Smooth muscle cell (in vitro differentiated cells): ENCODE measurements at regions not wholly inside any gene's neighbourhood (a gene's known extent, or its start where the extent isn't known, plus 50 kb on each side); places are given as distances from the start of the nearest gene placed in this dataset.

Experiments used
- DNase-seq: peaks from one replicate; lab custom pipeline; 2025; ENCODE audit not compliant: unreplicated experiment; lab: John Stamatoyannopoulos, UW
- H2AFZ ChIP-seq: fragments of 200-600 bp; sonication (generic); 2 replicates; pipeline ENCODE4 v1.6.0; 2016; ENCODE audit warnings: antibody characterized with exemption, low read depth, mild to moderate bottlenecking
- H3F3A ChIP-seq: fragments of 200-600 bp; sonication (generic); 2 replicates; pipeline ENCODE4 v1.6.0; 2017; ENCODE audit warnings: antibody characterized with exemption, low read depth
- H3K27ac ChIP-seq: fragments of 200-600 bp; sonication (generic); 2 replicates; pipeline ENCODE4 v1.5.1; 2016; ENCODE audit warnings: low read depth, mild to moderate bottlenecking
- H3K27me3 ChIP-seq: fragments of 200-600 bp; sonication (generic); 2 replicates; pipeline ENCODE4 v1.6.1; 2016; ENCODE audit warnings: low read depth, mild to moderate bottlenecking
- H3K36me3 ChIP-seq: fragments of 200-600 bp; sonication (generic); 2 replicates; pipeline ENCODE4 v1.5.1; 2016; ENCODE audit warnings: low read depth
- H3K4me1 ChIP-seq: fragments of 200-600 bp; sonication (generic); 2 replicates; pipeline ENCODE4 v1.5.1; 2016; ENCODE audit warnings: low read depth
- H3K4me2 ChIP-seq: fragments of 200-600 bp; sonication (generic); 2 replicates; pipeline ENCODE4 v1.6.0; 2016; ENCODE audit warnings: mild to moderate bottlenecking
- H3K4me3 ChIP-seq: fragments of 200-600 bp; sonication (generic); 2 replicates; pipeline ENCODE4 v1.5.1; 2016; ENCODE audit warnings: mild to moderate bottlenecking
- H3K79me2 ChIP-seq: fragments of 200-600 bp; sonication (generic); 2 replicates; pipeline ENCODE4 v1.6.0; 2016; ENCODE audit warnings: low read depth, mild to moderate bottlenecking
- H3K9ac ChIP-seq: fragments of 200-600 bp; sonication (generic); 2 replicates; pipeline ENCODE4 v1.6.0; 2016; ENCODE audit warnings: low read depth
- H3K9me3 ChIP-seq: fragments of 200-600 bp; sonication (generic); replicated peaks from 2 replicates; pipeline ENCODE4 v1.5.1; 2016; ENCODE audit warnings: low read depth
- H4K20me1 ChIP-seq: fragments of 200-600 bp; sonication (generic); 2 replicates; pipeline ENCODE4 v1.6.0; 2016; ENCODE audit warnings: low read depth
- CTCF ChIP-seq: fragments of 200-600 bp; sonication (generic); IDR thresholded peaks from 2 replicates; pipeline ENCODE4 v1.5.1; 2017; ENCODE audit warnings: borderline replicate concordance, mild to moderate bottlenecking, antibody characterized with exemption; ENCODE audit not compliant: insufficient read depth, poor library complexity, severe bottlenecking
- WGBS: methylation state at CpG from one replicate; pipeline ENCODE4 v1.1.7; 2016; ENCODE audit warnings: low lambda C conversion rate; 5-methylcytosine and 5-hydroxymethylcytosine counted together

- no peaks in the 10 kb centered on the region for H3K79me2 ChIP-seq
- H2AFZ ChIP-seq, result peak overlapping the region; percentile 37
- 92% methylated on average over 6 of the region's 6 CpGs for WGBS
- no peaks in the 10 kb centered on the region for H3K36me3 ChIP-seq
- H3K9me3 ChIP-seq, result no peaks in the 10 kb centered on the region
- H3K9ac ChIP-seq, result no peak overlapping the region
- H4K20me1 ChIP-seq, result no peaks in the 10 kb centered on the region
- no peaks in the 10 kb centered on the region for H3F3A ChIP-seq
- no peak overlapping the region for H3K4me2 ChIP-seq
- no peaks in the 10 kb centered on the region for H3K27me3 ChIP-seq
- no peak for TF ChIP-seq CTCF
- peak overlapping the region; percentile 8 for H3K4me3 ChIP-seq
- H3K4me1 ChIP-seq, result no peaks in the 10 kb centered on the region
- H3K27ac ChIP-seq, result no peak overlapping the region
- DNase-seq, result no peak
These were observed 604.6 kb downstream of the TFAP2A start for GRCh38 chr6:9810286-9810685.

DNA sequence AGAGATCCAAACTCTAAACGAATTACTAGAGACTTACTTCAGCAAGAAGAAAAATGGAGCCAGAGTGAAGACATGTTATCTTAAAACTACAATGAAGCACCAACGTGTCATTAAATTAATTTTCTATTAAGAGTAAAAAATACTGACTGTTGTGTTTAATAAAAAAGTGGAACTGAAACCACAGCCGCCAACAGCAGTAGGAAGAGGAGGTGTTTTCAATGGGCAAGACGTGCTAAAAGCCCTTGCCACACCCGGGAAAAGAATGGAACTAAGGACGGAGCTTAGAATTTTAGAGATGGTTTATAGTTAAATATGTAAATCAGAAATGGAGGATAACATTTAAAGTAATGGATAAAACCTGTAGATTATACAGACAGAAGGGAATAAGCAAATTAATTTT is 608.7 kb downstream of the TFAP2A start:
- H3K4me3 ChIP-seq, result no peak overlapping the region
- H3K27me3 ChIP-seq, result no peaks in the 10 kb centered on the region
- H3K9ac ChIP-seq, result no peak overlapping the region
- H3K27ac ChIP-seq, result no peak overlapping the region
- H3K36me3 ChIP-seq, result no peaks in the 10 kb centered on the region
- no peak overlapping the region for H3K4me2 ChIP-seq
- no peaks in the 10 kb centered on the region for H3K9me3 ChIP-seq
- H3K79me2 ChIP-seq, result no peaks in the 10 kb centered on the region
- no peak for TF ChIP-seq CTCF
- no peak for DNase-seq
- WGBS, result 82% methylated on average over 6 of the region's 6 CpGs
- no peaks in the 10 kb centered on the region for H3F3A ChIP-seq
- no peaks in the 10 kb centered on the region for H4K20me1 ChIP-seq
- H2AFZ ChIP-seq, result no peak overlapping the region
- no peaks in the 10 kb centered on the region for H3K4me1 ChIP-seq

DNA sequence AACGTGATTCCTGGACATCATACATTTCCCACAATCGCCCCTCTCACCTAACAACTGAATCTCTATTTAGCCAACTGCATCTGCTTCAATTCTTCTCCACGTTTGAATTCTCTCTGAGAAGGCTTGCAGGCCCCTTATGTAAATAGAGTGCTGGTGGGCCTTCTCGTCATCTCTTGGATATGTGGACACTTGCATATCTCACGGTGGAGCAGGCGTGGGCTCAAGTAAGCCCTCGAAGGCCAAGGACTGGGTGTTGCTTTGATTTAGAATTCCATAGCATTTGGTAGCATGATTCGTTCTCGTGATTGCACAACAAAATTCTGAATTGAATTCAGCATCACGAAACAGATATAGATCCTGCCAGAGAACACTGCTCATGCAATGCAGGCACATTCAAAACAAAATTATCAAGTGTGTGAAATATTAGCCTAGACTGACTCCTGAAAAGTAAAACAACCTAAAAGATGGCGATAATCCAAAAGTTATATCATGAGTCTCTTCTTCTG is 613.6 kb downstream of the TFAP2A start:
- no peak overlapping the region for H2AFZ ChIP-seq
- TF ChIP-seq CTCF, result no peak

DNA sequence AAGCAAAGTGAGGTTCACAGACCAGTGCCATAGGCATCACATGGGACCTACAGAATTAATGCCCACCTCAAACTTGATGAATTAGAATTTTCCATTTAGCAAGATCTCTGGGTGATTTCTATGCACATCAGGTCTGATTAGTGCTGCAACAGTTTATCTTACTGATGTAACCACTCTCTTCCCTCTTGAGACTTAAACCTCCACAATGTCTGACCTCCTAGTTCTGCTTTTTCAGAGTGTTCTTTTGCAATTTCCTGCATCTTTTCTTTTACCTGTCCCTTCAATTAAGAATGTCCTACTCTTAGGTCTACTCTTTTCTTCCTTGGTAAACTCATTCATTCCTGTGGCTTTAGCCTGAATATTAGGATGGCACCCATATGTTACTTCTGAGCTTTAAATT is 615.3 kb downstream of the TFAP2A start:
- no peak overlapping the region for H3K4me3 ChIP-seq
- H3K27me3 ChIP-seq, result no peaks in the 10 kb centered on the region
- TF ChIP-seq CTCF, result no peak

More for the DNA sequence above, 613.6 kb downstream of the TFAP2A start:
- Histone ChIP-seq H4K20me1 (no peaks in the 10 kb centered on the region), H3K4me2 (no peak overlapping the region), H3K79me2 (no peaks in the 10 kb centered on the region), H3K9ac (no peak overlapping the region), H3K27me3 (no peaks in the 10 kb centered on the region), H3K9me3 (no peaks in the 10 kb centered on the region), H3F3A (no peaks in the 10 kb centered on the region), H3K27ac (no peak overlapping the region), H3K4me3 (no peak overlapping the region), H3K4me1 (no peaks in the 10 kb centered on the region), H3K36me3 (no peaks in the 10 kb centered on the region)
- no peak for DNase-seq
- 77% methylated on average over 11 of the region's 11 CpGs for WGBS

More for the DNA sequence above, 615.3 kb downstream of the TFAP2A start:
- Histone ChIP-seq H3K9ac (no peak overlapping the region), H4K20me1 (no peaks in the 10 kb centered on the region), H2AFZ (no peak overlapping the region), H3K4me2 (no peak overlapping the region), H3K36me3 (no peaks in the 10 kb centered on the region), H3K9me3 (no peaks in the 10 kb centered on the region), H3K79me2 (no peaks in the 10 kb centered on the region), H3K4me1 (no peaks in the 10 kb centered on the region), H3F3A (no peaks in the 10 kb centered on the region), H3K27ac (no peak overlapping the region)
- DNase-seq, result no peak
